Uterus (tissue), 2 donors: ENCODE measurements at regions not wholly inside any gene's neighbourhood (a gene's known extent, or its start where the extent isn't known, plus 50 kb on each side); places are given as distances from the start of the nearest gene placed in this dataset.

Source experiments
- CTCF ChIP-seq, 4 experiments: fragments of 200-600 bp in 2 of 4; fragments of 450-650 bp in 2 of 4; sonication (generic) in 2 of 4; IDR thresholded peaks; one replicate each; pipeline ENCODE4 v1.5.1; 2016 to 2019; ENCODE audit warnings: antibody characterized with exemption in 4 of 4, mild to moderate bottlenecking in 2 of 4, moderate library complexity in 1 of 4
- POLR2A ChIP-seq, 2 donors: fragments of 450-650 bp; IDR thresholded peaks; one replicate each; pipeline ENCODE4 v1.6.1; 2016; ENCODE audit warnings: antibody characterized with exemption in 2 of 2, mild to moderate bottlenecking in 1 of 2, moderate library complexity in 1 of 2

GRCh38 chr3:187570776-187571175, 99.4 kb downstream of the SST start:
- TF ChIP-seq CTCF (IDR thresholded peaks at IDR 0.05), result no peak
- no peak for TF ChIP-seq POLR2A (IDR thresholded peaks at IDR 0.05)
